Neural cell (in vitro differentiated cells): ENCODE measurements at regions not wholly inside any gene's neighbourhood (a gene's known extent, or its start where the extent isn't known, plus 50 kb on each side); places are given as distances from the start of the nearest gene placed in this dataset.

ENCODE experiments used
- H2AFZ ChIP-seq: fragments of 200-600, 300-800 bp; sonication (generic), shearing (Covaris generic); 2 replicates; pipeline ENCODE4 v1.6.0; 2014; ENCODE audit warnings: low read depth, mild to moderate bottlenecking, antibody characterized with exemption, low read length, moderate library complexity
- H3F3A ChIP-seq: fragments of 200-600 bp; shearing (Covaris generic); 2 replicates; pipeline ENCODE4 v1.6.1; 2016; ENCODE audit warnings: mild to moderate bottlenecking, moderate library complexity, mixed read lengths, antibody characterized with exemption, low read length; ENCODE audit not compliant: insufficient read depth, poor library complexity, severe bottlenecking
- H3K27ac ChIP-seq: fragments of 200-600, 300-800 bp; sonication (generic), shearing (Covaris generic); 2 replicates; pipeline ENCODE4 v1.5.1; 2014; ENCODE audit warnings: mild to moderate bottlenecking, low read length, moderate library complexity
- H3K27me3 ChIP-seq: fragments of 300-800, 200-600 bp; sonication (generic), shearing (Covaris generic); 2 replicates; pipeline ENCODE4 v1.6.0; 2014; ENCODE audit warnings: mild to moderate bottlenecking, low read depth, low read length, moderate library complexity; ENCODE audit not compliant: insufficient read depth
- H3K36me3 ChIP-seq: fragments of 300-800, 200-600 bp; sonication (generic), shearing (Covaris generic); 2 replicates; pipeline ENCODE4 v1.5.1; 2014; ENCODE audit warnings: mild to moderate bottlenecking, antibody characterized with exemption, low read length, moderate library complexity; ENCODE audit not compliant: insufficient read depth
- H3K4me2 ChIP-seq: fragments of 300-800, 200-600 bp; sonication (generic), shearing (Covaris generic); 2 replicates; pipeline ENCODE4 v1.6.0; 2014; ENCODE audit warnings: mild to moderate bottlenecking, low read length
- H3K4me3 ChIP-seq: fragments of 300-800, 200-600 bp; sonication (generic), shearing (Covaris generic); 2 replicates; pipeline ENCODE4 v1.5.1; 2014; ENCODE audit warnings: mild to moderate bottlenecking, low read length, moderate library complexity
- H3K79me2 ChIP-seq: fragments of 200-600 bp; shearing (Covaris generic); replicated peaks from 2 replicates; pipeline ENCODE4 v1.6.0; 2014; ENCODE audit warnings: mild to moderate bottlenecking, low read length, moderate library complexity; ENCODE audit not compliant: insufficient read depth
- H3K9ac ChIP-seq: fragments of 300-800, 200-600 bp; sonication (generic), shearing (Covaris generic); 2 replicates; pipeline ENCODE4 v1.6.1; 2016; ENCODE audit warnings: mild to moderate bottlenecking, low read length, mixed read lengths
- H3K9me2 ChIP-seq: fragments of 200-600 bp; shearing (Covaris generic); 2 replicates; pipeline ENCODE4 v1.6.1; 2016; ENCODE audit warnings: mild to moderate bottlenecking, low read length, mixed read lengths; ENCODE audit not compliant: insufficient read depth
- H3K9me3 ChIP-seq: fragments of 200-600, 300-800 bp; sonication (generic), shearing (Covaris generic); 2 replicates; pipeline ENCODE4 v1.6.1; 2016; ENCODE audit warnings: mild to moderate bottlenecking, mixed run types, low read length, moderate library complexity, mixed read lengths
- H4K20me1 ChIP-seq: fragments of 200-600 bp; shearing (Covaris generic); 2 replicates; pipeline ENCODE4 v1.6.1; 2016; ENCODE audit warnings: mild to moderate bottlenecking, mixed run types; ENCODE audit not compliant: insufficient read depth
- EP300 ChIP-seq: fragments of 450-650 bp; conservative IDR thresholded peaks from 2 replicates; pipeline ENCODE4 v1.6.1; 2014; ENCODE audit warnings: antibody characterized with exemption, mild to moderate bottlenecking, moderate library complexity; ENCODE audit not compliant: poor library complexity, severe bottlenecking
- EZH2 ChIP-seq: fragments of 200-600, 300-800 bp; shearing (Covaris generic), sonication (generic); IDR thresholded peaks from 2 replicates; pipeline ENCODE4 v1.6.1; 2014; ENCODE audit warnings: antibody characterized with exemption, low read length, borderline replicate concordance, mild to moderate bottlenecking; ENCODE audit not compliant: insufficient read depth, poor library complexity, severe bottlenecking
- MXI1 ChIP-seq: fragments of 450-650 bp; conservative IDR thresholded peaks from 2 replicates; pipeline ENCODE4 v1.6.1; 2014; ENCODE audit warnings: antibody characterized with exemption, mild to moderate bottlenecking; ENCODE audit not compliant: poor library complexity, severe bottlenecking
- POLR2AphosphoS5 ChIP-seq: IDR thresholded peaks from 2 replicates; pipeline ENCODE4 v1.6.1; 2012
- RAD21 ChIP-seq: fragments of 450-650 bp; conservative IDR thresholded peaks from 2 replicates; pipeline ENCODE4 v1.6.1; 2014; ENCODE audit warnings: antibody characterized with exemption, mild to moderate bottlenecking, moderate library complexity
- SMC3 ChIP-seq: fragments of 450-650 bp; conservative IDR thresholded peaks from 2 replicates; pipeline ENCODE4 v1.6.1; 2014; ENCODE audit warnings: antibody characterized with exemption, mild to moderate bottlenecking, moderate library complexity; ENCODE audit not compliant: poor library complexity
- TAF1 ChIP-seq: IDR thresholded peaks from 2 replicates; pipeline ENCODE4 v1.6.1; 2012; ENCODE audit warnings: low read depth
- TF ChIP-seq, protein P1 (sequence below): IDR thresholded peaks from 2 replicates; pipeline ENCODE4 v1.6.1; 2012; ENCODE audit warnings: borderline replicate concordance
- TF ChIP-seq, protein P2 (sequence below): fragments of 450-650 bp; IDR thresholded peaks from 2 replicates; pipeline ENCODE4 v1.5.1; 2014; ENCODE audit warnings: antibody characterized with exemption, mild to moderate bottlenecking, moderate library complexity; ENCODE audit not compliant: poor library complexity, severe bottlenecking

DNA sequence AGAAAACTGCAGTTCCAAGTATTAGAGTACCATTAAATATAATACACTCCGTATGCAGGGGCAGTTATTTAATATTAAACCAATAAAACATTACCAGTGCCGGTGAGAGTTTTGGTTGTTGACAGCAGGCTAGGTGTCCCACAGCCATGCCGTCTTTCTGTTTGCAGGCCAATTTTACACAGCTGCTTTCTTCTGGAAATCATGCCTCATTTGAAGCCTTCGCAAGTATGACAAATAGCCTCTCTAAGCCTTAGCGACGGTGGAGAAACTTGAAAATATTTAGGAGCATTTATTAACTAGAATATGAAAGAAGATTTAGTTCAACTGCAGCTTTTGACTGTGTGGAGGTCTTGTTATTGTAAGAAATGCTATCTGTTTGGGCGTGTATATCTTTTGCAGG is 226.0 kb downstream of the BMP2 start:
- Histone ChIP-seq H4K20me1 (no peaks in the 10 kb centered on the region), H3F3A (no peaks in the 10 kb centered on the region), H3K36me3 (no peaks in the 10 kb centered on the region), H2AFZ (no peak overlapping the region), H3K79me2 (no peaks in the 10 kb centered on the region), H3K27me3 (no peaks in the 10 kb centered on the region), H3K9me3 (no peaks in the 10 kb centered on the region), H3K9ac (no peak overlapping the region), H3K27ac (no peak overlapping the region), H3K9me2 (no peaks in the 10 kb centered on the region), H3K4me3 (no peak overlapping the region), H3K4me2 (no peak overlapping the region)
- TF ChIP-seq MXI1 (no peak), EP300 (no peak), SMC3 (no peak)
- TF ChIP-seq, protein P1, sequence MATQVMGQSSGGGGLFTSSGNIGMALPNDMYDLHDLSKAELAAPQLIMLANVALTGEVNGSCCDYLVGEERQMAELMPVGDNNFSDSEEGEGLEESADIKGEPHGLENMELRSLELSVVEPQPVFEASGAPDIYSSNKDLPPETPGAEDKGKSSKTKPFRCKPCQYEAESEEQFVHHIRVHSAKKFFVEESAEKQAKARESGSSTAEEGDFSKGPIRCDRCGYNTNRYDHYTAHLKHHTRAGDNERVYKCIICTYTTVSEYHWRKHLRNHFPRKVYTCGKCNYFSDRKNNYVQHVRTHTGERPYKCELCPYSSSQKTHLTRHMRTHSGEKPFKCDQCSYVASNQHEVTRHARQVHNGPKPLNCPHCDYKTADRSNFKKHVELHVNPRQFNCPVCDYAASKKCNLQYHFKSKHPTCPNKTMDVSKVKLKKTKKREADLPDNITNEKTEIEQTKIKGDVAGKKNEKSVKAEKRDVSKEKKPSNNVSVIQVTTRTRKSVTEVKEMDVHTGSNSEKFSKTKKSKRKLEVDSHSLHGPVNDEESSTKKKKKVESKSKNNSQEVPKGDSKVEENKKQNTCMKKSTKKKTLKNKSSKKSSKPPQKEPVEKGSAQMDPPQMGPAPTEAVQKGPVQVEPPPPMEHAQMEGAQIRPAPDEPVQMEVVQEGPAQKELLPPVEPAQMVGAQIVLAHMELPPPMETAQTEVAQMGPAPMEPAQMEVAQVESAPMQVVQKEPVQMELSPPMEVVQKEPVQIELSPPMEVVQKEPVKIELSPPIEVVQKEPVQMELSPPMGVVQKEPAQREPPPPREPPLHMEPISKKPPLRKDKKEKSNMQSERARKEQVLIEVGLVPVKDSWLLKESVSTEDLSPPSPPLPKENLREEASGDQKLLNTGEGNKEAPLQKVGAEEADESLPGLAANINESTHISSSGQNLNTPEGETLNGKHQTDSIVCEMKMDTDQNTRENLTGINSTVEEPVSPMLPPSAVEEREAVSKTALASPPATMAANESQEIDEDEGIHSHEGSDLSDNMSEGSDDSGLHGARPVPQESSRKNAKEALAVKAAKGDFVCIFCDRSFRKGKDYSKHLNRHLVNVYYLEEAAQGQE, result no peak

DNA sequence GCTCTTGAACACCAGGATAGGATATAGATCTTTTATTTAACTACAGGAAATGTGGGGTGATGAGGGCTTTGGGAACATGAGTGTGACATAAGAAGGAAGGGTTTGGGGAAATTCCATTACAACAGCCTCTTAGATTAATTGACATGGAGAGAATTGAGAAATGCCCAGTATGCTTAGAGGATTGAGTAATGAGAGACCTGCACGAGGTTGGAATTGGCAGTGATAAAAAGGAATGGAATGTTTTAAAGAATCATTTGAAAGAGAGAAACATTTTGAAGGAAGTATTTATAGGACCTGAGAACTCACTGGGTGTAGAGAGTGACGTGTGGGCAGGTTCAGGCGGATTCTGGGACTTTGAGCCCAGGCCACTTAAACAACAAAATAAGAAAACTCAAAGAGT is 227.0 kb downstream of the BMP2 start:
- H3K27me3 ChIP-seq, result no peaks in the 10 kb centered on the region
- no peak overlapping the region for H3K4me2 ChIP-seq
- H3K9me2 ChIP-seq, result no peaks in the 10 kb centered on the region
- no peaks in the 10 kb centered on the region for H3K9me3 ChIP-seq
- H2AFZ ChIP-seq, result no peak overlapping the region
- no peaks in the 10 kb centered on the region for H3K79me2 ChIP-seq
- H3K36me3 ChIP-seq, result no peaks in the 10 kb centered on the region
- H3K4me3 ChIP-seq, result no peak overlapping the region
- no peak overlapping the region for H3K9ac ChIP-seq
- H4K20me1 ChIP-seq, result no peaks in the 10 kb centered on the region
- H3F3A ChIP-seq, result no peaks in the 10 kb centered on the region
- TF ChIP-seq, protein P2, sequence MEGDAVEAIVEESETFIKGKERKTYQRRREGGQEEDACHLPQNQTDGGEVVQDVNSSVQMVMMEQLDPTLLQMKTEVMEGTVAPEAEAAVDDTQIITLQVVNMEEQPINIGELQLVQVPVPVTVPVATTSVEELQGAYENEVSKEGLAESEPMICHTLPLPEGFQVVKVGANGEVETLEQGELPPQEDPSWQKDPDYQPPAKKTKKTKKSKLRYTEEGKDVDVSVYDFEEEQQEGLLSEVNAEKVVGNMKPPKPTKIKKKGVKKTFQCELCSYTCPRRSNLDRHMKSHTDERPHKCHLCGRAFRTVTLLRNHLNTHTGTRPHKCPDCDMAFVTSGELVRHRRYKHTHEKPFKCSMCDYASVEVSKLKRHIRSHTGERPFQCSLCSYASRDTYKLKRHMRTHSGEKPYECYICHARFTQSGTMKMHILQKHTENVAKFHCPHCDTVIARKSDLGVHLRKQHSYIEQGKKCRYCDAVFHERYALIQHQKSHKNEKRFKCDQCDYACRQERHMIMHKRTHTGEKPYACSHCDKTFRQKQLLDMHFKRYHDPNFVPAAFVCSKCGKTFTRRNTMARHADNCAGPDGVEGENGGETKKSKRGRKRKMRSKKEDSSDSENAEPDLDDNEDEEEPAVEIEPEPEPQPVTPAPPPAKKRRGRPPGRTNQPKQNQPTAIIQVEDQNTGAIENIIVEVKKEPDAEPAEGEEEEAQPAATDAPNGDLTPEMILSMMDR, result no peak
- TF ChIP-seq POLR2AphosphoS5 (no peak), EP300 (no peak), SMC3 (no peak), EZH2 (no peak), MXI1 (no peak), TAF1 (no peak), RAD21 (no peak)
- TF ChIP-seq, protein P1, result no peak
- no peak overlapping the region for H3K27ac ChIP-seq
